ENCODE measurements at regions not wholly inside any gene's neighbourhood (a gene's known extent, or its start where the extent isn't known, plus 50 kb on each side); places are given as distances from the start of the nearest gene placed in this dataset.

DNA sequence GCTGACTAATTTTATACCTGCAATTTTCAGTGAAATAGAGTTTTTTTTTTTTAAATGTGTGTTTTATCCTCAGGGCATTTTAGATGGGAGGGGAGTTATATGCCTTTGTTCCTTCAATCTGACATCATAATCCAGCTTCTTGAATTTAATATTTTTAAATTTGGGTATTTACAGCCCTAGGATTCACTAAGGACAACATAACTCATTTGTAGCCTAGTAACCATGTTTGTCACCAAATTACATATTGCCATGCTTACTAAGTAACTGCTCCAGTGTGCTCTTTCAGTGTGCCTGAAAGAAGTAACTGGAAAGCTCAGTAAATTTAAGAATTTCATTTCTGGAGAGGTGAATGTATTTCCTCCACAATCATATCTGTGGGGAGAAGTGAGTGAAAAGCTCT is 56.8 kb upstream of the DGKB start:
- ATAC-seq: no peak
- TF ChIP-seq ARNTL (CRISPR knock-in tag; IDR thresholded peaks at IDR 0.05; ENCODE audit: borderline replicate concordance, low read depth) (no peak), ZFP30 (CRISPR knock-in tag; IDR thresholded peaks at IDR 0.05) (no peak), ZNF8 (CRISPR knock-in tag; IDR thresholded peaks at IDR 0.05) (no peak), ZC3H10 (CRISPR knock-in tag; IDR thresholded peaks at IDR 0.05) (no peak), ZFP3 (CRISPR knock-in tag; IDR thresholded peaks at IDR 0.05) (no peak), ESRRG (CRISPR knock-in tag; IDR thresholded peaks at IDR 0.05) (no peak), ISL1 (CRISPR knock-in tag; IDR thresholded peaks at IDR 0.05) (no peak), RARB (CRISPR knock-in tag; IDR thresholded peaks at IDR 0.05) (no peak), BACH2 (CRISPR knock-in tag; IDR thresholded peaks at IDR 0.05; ENCODE audit: borderline replicate concordance) (no peak), TOX (CRISPR knock-in tag; IDR thresholded peaks at IDR 0.05; ENCODE audit: borderline replicate concordance) (no peak), PPARA (CRISPR knock-in tag; IDR thresholded peaks at IDR 0.05; ENCODE audit: borderline replicate concordance) (no peak), ZNF70 (CRISPR knock-in tag; IDR thresholded peaks at IDR 0.05) (no peak), CSDC2 (CRISPR knock-in tag; IDR thresholded peaks at IDR 0.05) (no peak), GLIS3 (CRISPR knock-in tag; IDR thresholded peaks at IDR 0.05) (no peak), OSR1 (CRISPR knock-in tag; IDR thresholded peaks at IDR 0.05) (no peak)
- TF ChIP-seq, protein P1, sequence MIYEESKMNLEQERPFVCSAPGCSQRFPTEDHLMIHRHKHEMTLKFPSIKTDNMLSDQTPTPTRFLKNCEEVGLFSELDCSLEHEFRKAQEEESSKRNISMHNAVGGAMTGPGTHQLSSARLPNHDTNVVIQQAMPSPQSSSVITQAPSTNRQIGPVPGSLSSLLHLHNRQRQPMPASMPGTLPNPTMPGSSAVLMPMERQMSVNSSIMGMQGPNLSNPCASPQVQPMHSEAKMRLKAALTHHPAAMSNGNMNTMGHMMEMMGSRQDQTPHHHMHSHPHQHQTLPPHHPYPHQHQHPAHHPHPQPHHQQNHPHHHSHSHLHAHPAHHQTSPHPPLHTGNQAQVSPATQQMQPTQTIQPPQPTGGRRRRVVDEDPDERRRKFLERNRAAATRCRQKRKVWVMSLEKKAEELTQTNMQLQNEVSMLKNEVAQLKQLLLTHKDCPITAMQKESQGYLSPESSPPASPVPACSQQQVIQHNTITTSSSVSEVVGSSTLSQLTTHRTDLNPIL (CRISPR knock-in tag; IDR thresholded peaks at IDR 0.05; ENCODE audit: low read depth): no peak
- TF ChIP-seq, protein P2, sequence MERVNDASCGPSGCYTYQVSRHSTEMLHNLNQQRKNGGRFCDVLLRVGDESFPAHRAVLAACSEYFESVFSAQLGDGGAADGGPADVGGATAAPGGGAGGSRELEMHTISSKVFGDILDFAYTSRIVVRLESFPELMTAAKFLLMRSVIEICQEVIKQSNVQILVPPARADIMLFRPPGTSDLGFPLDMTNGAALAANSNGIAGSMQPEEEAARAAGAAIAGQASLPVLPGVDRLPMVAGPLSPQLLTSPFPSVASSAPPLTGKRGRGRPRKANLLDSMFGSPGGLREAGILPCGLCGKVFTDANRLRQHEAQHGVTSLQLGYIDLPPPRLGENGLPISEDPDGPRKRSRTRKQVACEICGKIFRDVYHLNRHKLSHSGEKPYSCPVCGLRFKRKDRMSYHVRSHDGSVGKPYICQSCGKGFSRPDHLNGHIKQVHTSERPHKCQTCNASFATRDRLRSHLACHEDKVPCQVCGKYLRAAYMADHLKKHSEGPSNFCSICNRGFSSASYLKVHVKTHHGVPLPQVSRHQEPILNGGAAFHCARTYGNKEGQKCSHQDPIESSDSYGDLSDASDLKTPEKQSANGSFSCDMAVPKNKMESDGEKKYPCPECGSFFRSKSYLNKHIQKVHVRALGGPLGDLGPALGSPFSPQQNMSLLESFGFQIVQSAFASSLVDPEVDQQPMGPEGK (CRISPR knock-in tag; IDR thresholded peaks at IDR 0.05; ENCODE audit: borderline replicate concordance): no peak
- TF ChIP-seq, protein P3, sequence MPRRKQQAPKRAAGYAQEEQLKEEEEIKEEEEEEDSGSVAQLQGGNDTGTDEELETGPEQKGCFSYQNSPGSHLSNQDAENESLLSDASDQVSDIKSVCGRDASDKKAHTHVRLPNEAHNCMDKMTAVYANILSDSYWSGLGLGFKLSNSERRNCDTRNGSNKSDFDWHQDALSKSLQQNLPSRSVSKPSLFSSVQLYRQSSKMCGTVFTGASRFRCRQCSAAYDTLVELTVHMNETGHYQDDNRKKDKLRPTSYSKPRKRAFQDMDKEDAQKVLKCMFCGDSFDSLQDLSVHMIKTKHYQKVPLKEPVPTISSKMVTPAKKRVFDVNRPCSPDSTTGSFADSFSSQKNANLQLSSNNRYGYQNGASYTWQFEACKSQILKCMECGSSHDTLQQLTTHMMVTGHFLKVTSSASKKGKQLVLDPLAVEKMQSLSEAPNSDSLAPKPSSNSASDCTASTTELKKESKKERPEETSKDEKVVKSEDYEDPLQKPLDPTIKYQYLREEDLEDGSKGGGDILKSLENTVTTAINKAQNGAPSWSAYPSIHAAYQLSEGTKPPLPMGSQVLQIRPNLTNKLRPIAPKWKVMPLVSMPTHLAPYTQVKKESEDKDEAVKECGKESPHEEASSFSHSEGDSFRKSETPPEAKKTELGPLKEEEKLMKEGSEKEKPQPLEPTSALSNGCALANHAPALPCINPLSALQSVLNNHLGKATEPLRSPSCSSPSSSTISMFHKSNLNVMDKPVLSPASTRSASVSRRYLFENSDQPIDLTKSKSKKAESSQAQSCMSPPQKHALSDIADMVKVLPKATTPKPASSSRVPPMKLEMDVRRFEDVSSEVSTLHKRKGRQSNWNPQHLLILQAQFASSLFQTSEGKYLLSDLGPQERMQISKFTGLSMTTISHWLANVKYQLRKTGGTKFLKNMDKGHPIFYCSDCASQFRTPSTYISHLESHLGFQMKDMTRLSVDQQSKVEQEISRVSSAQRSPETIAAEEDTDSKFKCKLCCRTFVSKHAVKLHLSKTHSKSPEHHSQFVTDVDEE (CRISPR knock-in tag; IDR thresholded peaks at IDR 0.05): no peak
- TF ChIP-seq, protein P4, sequence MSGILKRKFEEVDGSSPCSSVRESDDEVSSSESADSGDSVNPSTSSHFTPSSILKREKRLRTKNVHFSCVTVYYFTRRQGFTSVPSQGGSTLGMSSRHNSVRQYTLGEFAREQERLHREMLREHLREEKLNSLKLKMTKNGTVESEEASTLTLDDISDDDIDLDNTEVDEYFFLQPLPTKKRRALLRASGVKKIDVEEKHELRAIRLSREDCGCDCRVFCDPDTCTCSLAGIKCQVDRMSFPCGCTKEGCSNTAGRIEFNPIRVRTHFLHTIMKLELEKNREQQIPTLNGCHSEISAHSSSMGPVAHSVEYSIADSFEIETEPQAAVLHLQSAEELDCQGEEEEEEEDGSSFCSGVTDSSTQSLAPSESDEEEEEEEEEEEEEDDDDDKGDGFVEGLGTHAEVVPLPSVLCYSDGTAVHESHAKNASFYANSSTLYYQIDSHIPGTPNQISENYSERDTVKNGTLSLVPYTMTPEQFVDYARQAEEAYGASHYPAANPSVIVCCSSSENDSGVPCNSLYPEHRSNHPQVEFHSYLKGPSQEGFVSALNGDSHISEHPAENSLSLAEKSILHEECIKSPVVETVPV (CRISPR knock-in tag; IDR thresholded peaks at IDR 0.05): no peak
- TF ChIP-seq, protein P5, sequence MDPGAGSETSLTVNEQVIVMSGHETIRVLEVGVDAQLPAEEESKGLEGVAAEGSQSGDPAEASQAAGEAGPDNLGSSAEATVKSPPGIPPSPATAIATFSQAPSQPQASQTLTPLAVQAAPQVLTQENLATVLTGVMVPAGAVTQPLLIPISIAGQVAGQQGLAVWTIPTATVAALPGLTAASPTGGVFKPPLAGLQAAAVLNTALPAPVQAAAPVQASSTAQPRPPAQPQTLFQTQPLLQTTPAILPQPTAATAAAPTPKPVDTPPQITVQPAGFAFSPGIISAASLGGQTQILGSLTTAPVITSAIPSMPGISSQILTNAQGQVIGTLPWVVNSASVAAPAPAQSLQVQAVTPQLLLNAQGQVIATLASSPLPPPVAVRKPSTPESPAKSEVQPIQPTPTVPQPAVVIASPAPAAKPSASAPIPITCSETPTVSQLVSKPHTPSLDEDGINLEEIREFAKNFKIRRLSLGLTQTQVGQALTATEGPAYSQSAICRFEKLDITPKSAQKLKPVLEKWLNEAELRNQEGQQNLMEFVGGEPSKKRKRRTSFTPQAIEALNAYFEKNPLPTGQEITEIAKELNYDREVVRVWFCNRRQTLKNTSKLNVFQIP (CRISPR knock-in tag; IDR thresholded peaks at IDR 0.05; ENCODE audit: borderline replicate concordance, low read depth): no peak

DNA sequence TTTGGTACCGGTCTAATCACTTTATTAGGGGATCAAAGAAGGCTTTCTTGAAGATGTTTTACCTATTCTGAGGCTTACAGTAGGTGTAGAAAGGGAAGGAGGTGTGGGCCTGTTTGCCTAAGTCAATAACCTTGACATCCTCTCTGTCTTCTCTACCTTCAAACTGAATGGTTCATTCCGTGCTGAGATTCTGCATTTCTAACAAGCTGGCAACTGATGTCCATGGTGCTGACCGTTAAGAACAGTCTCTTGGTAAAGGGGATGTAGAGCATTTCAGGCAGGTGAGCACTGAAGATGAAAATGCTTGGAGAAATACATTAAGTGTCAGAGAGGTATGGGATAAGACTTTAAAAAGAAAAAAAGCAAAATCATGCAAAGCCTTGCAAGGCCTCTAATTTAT is 51.5 kb upstream of the DGKB start:
- no peak for ATAC-seq
- TF ChIP-seq SNAI2 (CRISPR knock-in tag; IDR thresholded peaks at IDR 0.05) (no peak), ZNF70 (CRISPR knock-in tag; IDR thresholded peaks at IDR 0.05) (no peak), TOX (CRISPR knock-in tag; IDR thresholded peaks at IDR 0.05; ENCODE audit: borderline replicate concordance) (no peak), ARNTL (CRISPR knock-in tag; IDR thresholded peaks at IDR 0.05; ENCODE audit: borderline replicate concordance, low read depth) (no peak), RARB (CRISPR knock-in tag; IDR thresholded peaks at IDR 0.05) (no peak), ZFP3 (CRISPR knock-in tag; IDR thresholded peaks at IDR 0.05) (no peak), BACH2 (CRISPR knock-in tag; IDR thresholded peaks at IDR 0.05; ENCODE audit: borderline replicate concordance) (no peak), PPARA (CRISPR knock-in tag; IDR thresholded peaks at IDR 0.05; ENCODE audit: borderline replicate concordance) (no peak), ZNF8 (CRISPR knock-in tag; IDR thresholded peaks at IDR 0.05) (no peak)
- TF ChIP-seq, protein P3 (CRISPR knock-in tag; IDR thresholded peaks at IDR 0.05): no peak
- TF ChIP-seq, protein P5 (CRISPR knock-in tag; IDR thresholded peaks at IDR 0.05; ENCODE audit: borderline replicate concordance, low read depth): no peak
- TF ChIP-seq, protein P2 (CRISPR knock-in tag; IDR thresholded peaks at IDR 0.05; ENCODE audit: borderline replicate concordance): no peak
- TF ChIP-seq, protein P4 (CRISPR knock-in tag; IDR thresholded peaks at IDR 0.05): no peak

Measured in SK-N-SH treated with all-trans-retinoic acid at 6 μM for 48 hours (cell line).